ENCODE measurements at regions not wholly inside any gene's neighbourhood (a gene's known extent, or its start where the extent isn't known, plus 50 kb on each side); places are given as distances from the start of the nearest gene placed in this dataset.

GRCh38 chr2:155905657-155906056 is 426.9 kb downstream of the NR4A2 start:
- Histone ChIP-seq H3K4me1 (ENCODE audit: control insufficient read depth, extremely low read depth, insufficient read depth, low read length) (no peaks in the 10 kb centered on the region), H3K9me3 (ENCODE audit: control insufficient read depth, insufficient read depth, low read depth, low read length) (no peaks in the 10 kb centered on the region), H3K4me3 (replicated peaks in 1 of 4; ENCODE audit: control extremely low read depth in 1 of 4, insufficient read depth in 1 of 4, low read depth in 3 of 4, low read length in 4 of 4) (no peak overlapping the region), H3K9ac (ENCODE audit: insufficient read depth, low read length) (no peak overlapping the region), H4K20me1 (ENCODE audit: control insufficient read depth, extremely low read depth, insufficient read depth, low read length) (no peaks in the 10 kb centered on the region), H3K4me2 (ENCODE audit: extremely low read depth, insufficient read depth, low read length) (no peak overlapping the region), H3K36me3 (ENCODE audit: control insufficient read depth, insufficient read depth, low read length) (no peaks in the 10 kb centered on the region), H2AFZ (ENCODE audit: low read length) (no peak overlapping the region), H3K27ac (ENCODE audit: insufficient read depth, low read length) (no peak overlapping the region), H3K79me2 (ENCODE audit: control insufficient read depth, insufficient read depth, low read length) (no peaks in the 10 kb centered on the region), H3K27me3 (ENCODE audit: control insufficient read depth, insufficient read depth, low read length) (no peaks in the 10 kb centered on the region)
- TF ChIP-seq CTCF (conservative IDR thresholded peaks at IDR 0.05 in 1 of 2, IDR thresholded peaks at IDR 0.05 in 1 of 2; ENCODE audit: low read depth in 1 of 2, low read length in 2 of 2) (no peak), EZH2 (IDR thresholded peaks at IDR 0.05; ENCODE audit: low read length, missing control alignments) (no peak)
- DNase-seq (ENCODE audit: low read depth in 2 of 2) = no peak

- Histone ChIP-seq H3K4me3 (replicated peaks in 1 of 4; ENCODE audit: control extremely low read depth in 1 of 4, insufficient read depth in 1 of 4, low read depth in 3 of 4, low read length in 4 of 4) (no peak overlapping the region), H3K27ac (ENCODE audit: insufficient read depth, low read length) (no peak overlapping the region), H3K4me2 (ENCODE audit: extremely low read depth, insufficient read depth, low read length) (no peak overlapping the region), H3K9me3 (ENCODE audit: control insufficient read depth, insufficient read depth, low read depth, low read length) (no peaks in the 10 kb centered on the region), H3K4me1 (ENCODE audit: control insufficient read depth, extremely low read depth, insufficient read depth, low read length) (no peaks in the 10 kb centered on the region), H2AFZ (ENCODE audit: low read length) (no peak overlapping the region), H3K9ac (ENCODE audit: insufficient read depth, low read length) (no peak overlapping the region), H3K36me3 (ENCODE audit: control insufficient read depth, insufficient read depth, low read length) (no peaks in the 10 kb centered on the region), H4K20me1 (ENCODE audit: control insufficient read depth, extremely low read depth, insufficient read depth, low read length) (no peaks in the 10 kb centered on the region), H3K27me3 (ENCODE audit: control insufficient read depth, insufficient read depth, low read length) (no peaks in the 10 kb centered on the region), H3K79me2 (ENCODE audit: control insufficient read depth, insufficient read depth, low read length) (no peaks in the 10 kb centered on the region)
- DNase-seq (ENCODE audit: low read depth in 2 of 2) = no peak
- no peak for TF ChIP-seq CTCF (conservative IDR thresholded peaks at IDR 0.05 in 1 of 2, IDR thresholded peaks at IDR 0.05 in 1 of 2; ENCODE audit: low read depth in 1 of 2, low read length in 2 of 2)
- TF ChIP-seq EZH2 (IDR thresholded peaks at IDR 0.05; ENCODE audit: low read length, missing control alignments) = no peak
These were observed 427.8 kb downstream of the NR4A2 start for GRCh38 chr2:155904720-155905119.

- Histone ChIP-seq H3K4me3 (replicated peaks in 1 of 4; ENCODE audit: control extremely low read depth in 1 of 4, insufficient read depth in 1 of 4, low read depth in 3 of 4, low read length in 4 of 4) (no peak overlapping the region), H3K27me3 (ENCODE audit: control insufficient read depth, insufficient read depth, low read length) (no peaks in the 10 kb centered on the region), H3K9me3 (ENCODE audit: control insufficient read depth, insufficient read depth, low read depth, low read length) (no peaks in the 10 kb centered on the region), H3K36me3 (ENCODE audit: control insufficient read depth, insufficient read depth, low read length) (no peaks in the 10 kb centered on the region), H3K4me1 (ENCODE audit: control insufficient read depth, extremely low read depth, insufficient read depth, low read length) (no peaks in the 10 kb centered on the region), H3K79me2 (ENCODE audit: control insufficient read depth, insufficient read depth, low read length) (no peaks in the 10 kb centered on the region), H3K4me2 (ENCODE audit: extremely low read depth, insufficient read depth, low read length) (no peak overlapping the region), H3K27ac (ENCODE audit: insufficient read depth, low read length) (no peak overlapping the region), H2AFZ (ENCODE audit: low read length) (no peak overlapping the region), H4K20me1 (ENCODE audit: control insufficient read depth, extremely low read depth, insufficient read depth, low read length) (no peaks in the 10 kb centered on the region), H3K9ac (ENCODE audit: insufficient read depth, low read length) (no peak overlapping the region)
- DNase-seq (ENCODE audit: low read depth in 2 of 2) = no peak
- TF ChIP-seq CTCF (conservative IDR thresholded peaks at IDR 0.05 in 1 of 2, IDR thresholded peaks at IDR 0.05 in 1 of 2; ENCODE audit: low read depth in 1 of 2, low read length in 2 of 2) (no peak), EZH2 (IDR thresholded peaks at IDR 0.05; ENCODE audit: low read length, missing control alignments) (no peak)
These were observed 429.9 kb downstream of the NR4A2 start for GRCh38 chr2:155902635-155903034.

Measured in fibroblast of lung (primary cell).